HUDEP-2 (cell line): ENCODE measurements at regions not wholly inside any gene's neighbourhood (a gene's known extent, or its start where the extent isn't known, plus 50 kb on each side); places are given as distances from the start of the nearest gene placed in this dataset.
A peak's percentile ranks its signal among the peaks of the same experiment; 100 is the strongest.

Experiments used
- DNase-seq, 76 experiments: peaks; one replicate each; lab custom pipeline; 2025; ENCODE audit not compliant: unreplicated experiment in 76 of 76; lab: John Stamatoyannopoulos, UW

GRCh38 chr7:145928937-145929336 lies 187.7 kb upstream of the CNTNAP2 start:
- DNase-seq = no peak

- DNase-seq = no peak
Measured at GRCh38 chr7:145919712-145920111, 196.9 kb upstream of the CNTNAP2 start.

DNA sequence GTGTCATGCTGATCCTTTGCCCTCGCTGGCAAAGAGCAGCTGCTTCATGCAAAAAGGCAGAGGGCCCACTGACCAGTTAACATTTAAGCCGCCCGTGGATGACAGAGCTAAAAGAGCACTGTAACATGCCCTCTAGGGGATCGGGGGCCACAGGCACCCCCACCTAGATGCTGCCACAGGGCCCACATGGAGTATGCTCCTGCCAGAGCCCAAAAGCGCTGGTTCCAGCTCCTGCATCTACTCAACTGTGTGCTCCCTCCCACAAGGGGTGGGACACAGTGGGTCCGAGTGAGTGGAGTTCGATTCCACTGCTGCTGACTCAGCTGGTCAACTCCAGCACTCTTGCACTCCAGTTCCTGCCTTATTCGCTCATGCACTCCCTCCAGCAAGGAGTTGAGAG lies 199.8 kb upstream of the CNTNAP2 start:
- DNase-seq = no peak

DNA sequence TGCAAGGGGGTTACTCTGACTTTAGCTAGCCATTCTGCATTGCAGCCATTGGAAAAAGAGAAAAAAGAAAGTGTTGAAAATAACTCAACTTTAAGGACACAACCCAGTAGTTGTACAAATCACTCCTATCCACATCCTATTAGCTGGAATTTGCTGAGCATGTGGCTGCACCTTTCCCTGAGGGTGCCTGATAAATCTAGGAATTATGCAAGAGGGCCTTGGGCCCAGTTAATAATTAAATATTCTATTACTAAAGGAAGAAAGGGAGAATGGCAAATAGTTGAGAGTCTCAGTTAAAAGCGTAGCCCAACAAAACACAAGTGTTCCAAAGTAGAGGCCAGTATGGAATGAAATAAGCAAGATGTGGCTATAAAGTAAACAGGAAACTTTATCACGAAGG lies 200.9 kb upstream of the CNTNAP2 start:
- DNase-seq = no peak

GRCh38 chr7:145909991-145910513 lies 206.5 kb upstream of the CNTNAP2 start:
- DNase-seq = no peak

GRCh38 chr7:145903658-145904057 lies 212.9 kb upstream of the CNTNAP2 start:
- no peak for DNase-seq

DNA sequence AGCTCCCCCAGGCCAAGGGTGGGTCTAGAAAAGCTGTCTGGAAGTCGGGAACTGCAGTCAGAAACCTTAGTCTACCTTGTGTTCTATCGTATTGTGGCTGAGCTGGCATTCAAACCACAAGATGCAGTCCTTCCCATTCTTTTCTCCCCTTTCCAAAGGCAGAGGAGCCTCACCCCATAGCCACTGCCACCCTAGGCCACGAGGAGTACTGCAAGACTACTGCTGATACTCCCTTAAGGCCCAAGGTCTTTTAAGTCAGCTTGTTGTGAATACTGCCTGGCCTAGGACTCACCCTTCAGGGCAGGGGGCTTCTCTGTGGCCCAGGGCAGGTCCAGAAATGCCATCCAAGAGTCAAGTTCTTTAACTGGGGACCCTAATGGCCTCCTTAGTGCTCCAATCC lies 214.5 kb upstream of the CNTNAP2 start:
- no peak for DNase-seq

DNA sequence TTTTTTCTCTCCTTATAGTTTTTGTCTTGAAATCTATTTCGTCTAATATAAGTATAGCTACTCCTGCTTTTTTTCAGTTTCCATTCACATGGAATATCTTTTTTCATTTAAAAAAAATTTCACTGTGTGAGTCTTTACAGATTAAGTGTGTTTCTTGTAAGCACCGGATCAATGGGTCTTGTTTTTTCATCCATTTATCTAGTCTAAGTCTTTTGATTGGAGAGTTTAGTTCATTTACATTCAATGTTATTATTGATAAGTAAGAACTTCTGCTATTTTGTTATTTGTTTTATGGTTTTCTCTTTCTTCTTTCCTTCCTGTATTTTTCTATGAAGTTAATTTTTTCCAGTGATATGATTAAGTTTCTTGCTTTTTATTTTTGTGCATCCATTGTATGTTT lies 216.7 kb upstream of the CNTNAP2 start:
- no peak for DNase-seq

DNA sequence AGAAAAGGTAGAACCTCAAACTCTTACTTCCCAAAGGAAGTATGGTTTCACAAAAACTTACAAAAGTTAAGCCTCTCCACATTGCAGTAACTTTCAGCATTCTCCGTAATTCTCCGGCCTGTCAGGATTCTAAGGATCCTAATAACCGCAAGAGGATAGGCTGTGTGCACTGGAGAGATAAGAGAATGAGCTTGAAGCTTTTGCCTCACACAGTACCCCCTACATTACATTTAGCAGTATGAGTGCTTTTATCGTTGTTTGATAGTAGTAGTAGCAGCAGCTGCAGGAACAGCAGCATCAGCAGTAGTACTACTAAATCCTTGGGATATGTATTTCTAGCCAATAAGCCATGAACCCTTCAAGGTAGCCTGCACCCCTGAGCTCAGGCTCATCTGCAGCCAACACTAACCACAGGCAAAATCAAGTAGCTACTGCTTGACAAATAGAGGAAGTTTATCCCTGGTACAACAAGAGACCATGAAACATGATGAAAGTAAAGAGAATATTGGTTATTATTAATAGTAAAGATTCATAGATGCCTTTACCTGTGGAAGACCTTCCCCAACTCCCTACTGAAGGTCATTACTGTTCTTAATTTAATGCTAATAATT lies 222.6 kb upstream of the CNTNAP2 start:
- no peak for DNase-seq

DNA sequence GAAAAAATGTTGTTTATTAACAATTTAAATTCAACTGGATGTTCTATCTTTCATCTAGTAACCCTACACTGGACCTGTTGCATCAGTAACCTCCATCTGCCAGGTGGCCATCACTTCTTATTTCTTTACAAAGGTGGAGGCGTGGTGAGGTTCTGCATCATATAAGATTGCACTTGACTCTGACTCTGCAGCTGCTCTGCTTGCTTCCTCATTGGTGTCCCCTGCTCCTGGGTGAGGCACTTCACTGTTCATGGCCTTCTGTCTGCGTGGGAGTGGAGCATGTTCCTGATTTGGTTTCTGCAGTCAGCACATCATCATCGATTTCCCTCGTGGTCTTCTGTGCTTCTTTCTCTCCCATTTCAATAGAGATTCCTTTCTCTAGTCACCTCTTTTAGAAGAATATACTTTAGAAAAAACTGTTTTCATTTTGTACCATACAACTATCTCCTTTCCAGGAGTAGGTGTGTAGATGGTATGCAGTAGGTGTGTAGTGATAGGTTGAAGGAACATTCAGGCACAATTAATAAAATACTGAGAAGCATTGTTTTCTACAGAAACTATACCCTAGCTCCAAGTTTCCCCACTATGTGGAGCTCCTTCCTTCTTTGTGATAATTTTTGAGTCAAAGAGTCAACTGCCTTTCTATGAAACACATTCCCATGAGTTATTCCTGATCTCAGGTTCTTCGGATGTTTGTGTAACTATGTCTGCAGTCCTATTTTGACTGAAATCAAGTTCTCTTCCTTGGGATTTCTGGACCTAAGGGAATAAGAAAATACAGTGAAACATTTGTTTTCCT lies 231.7 kb upstream of the CNTNAP2 start:
- DNase-seq = no peak

GRCh38 chr7:145876376-145876775 lies 240.2 kb upstream of the CNTNAP2 start:
- no peak for DNase-seq

- no peak for DNase-seq
Measured at GRCh38 chr7:145875267-145875666, 241.3 kb upstream of the CNTNAP2 start.

- DNase-seq = no peak
Measured at GRCh38 chr7:145868935-145869334, 247.7 kb upstream of the CNTNAP2 start.

DNA sequence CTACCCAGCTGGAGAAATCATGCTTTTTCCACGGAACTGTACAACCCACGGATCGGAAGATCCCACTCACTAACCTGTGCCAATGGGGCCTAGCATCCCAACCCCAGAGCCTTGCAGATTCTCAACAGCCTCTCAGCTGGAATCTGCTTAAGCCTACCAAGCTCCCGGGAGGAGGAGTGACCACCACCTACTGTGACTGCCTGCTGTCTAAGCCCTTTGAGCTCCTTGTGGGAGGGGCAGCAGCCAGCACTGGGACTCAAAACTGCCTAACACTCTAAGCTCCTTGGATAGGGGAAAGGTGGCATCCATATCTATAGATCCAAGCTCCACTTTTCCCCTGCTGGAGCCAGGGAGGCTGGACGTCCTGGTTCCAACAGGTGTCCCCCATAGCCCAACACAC lies 254.4 kb upstream of the CNTNAP2 start:
- no peak for DNase-seq

GRCh38 chr7:145860809-145861208 lies 255.8 kb upstream of the CNTNAP2 start:
- no peak for DNase-seq

DNA sequence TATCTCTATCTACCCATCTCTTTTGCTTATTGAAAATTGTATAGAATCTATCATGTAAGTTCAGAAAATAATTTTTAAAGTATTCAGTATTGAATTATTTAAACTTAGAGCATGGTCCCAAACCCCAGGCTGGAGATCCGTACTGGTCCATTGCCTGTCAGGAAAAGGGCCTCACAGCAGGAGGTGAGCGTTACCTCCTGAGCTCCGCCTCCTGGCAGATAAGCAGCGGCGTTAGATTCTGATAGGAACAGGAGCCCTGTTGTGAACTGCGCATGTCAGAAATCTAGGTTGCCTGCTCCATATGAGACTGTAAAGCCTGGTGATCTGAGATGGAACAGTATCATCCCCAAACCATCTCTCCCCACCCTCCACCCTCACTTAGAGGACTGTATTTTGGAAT lies 266.0 kb upstream of the CNTNAP2 start:
- DNase-seq = no peak

- DNase-seq = peak in 3 of 76 experiments; percentile 0 to 6 (median 4)
Measured at GRCh38 chr7:145848691-145849090, 267.9 kb upstream of the CNTNAP2 start.

DNA sequence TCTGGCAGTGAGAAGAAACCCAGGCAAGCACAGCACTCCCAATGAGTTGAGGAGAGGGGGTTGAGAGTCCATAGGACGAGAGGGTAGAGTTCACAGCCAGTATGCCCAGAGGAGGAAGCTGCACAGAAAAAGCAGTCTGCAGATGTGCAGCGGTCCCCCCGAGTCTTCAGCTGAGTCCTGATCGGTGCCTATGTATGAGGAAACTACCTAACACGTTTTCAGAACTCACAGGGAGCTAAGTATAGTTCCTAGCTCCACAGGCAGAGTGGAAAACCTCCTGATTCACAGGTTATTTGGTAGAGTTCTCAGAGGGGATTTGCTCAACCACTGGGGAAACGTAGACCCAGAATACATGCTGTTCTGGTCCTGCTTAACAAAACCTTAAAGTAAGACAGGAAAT lies 271.3 kb upstream of the CNTNAP2 start:
- DNase-seq = no peak

DNA sequence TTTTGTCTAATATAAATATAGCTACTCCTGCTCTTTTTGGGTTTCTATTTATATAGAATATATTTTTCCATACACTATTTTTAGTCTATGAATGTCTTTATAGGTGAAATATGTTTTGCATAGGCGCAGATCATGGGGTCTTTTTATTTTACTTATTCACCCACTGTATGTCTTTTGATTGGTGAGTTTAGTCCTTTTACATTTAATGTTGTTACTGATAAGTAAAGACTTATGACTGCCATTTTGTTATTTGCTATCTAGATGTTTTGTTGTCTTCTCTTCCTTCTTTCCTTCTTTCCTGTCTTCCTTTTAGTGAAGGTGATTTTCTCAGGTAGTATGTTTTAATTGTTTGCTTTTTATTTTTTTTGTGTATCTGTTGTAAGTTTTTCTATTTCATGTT lies 276.8 kb upstream of the CNTNAP2 start:
- DNase-seq = no peak

GRCh38 chr7:145831616-145832206 lies 284.9 kb upstream of the CNTNAP2 start:
- no peak for DNase-seq

GRCh38 chr7:145817687-145818086 lies 298.9 kb upstream of the CNTNAP2 start:
- DNase-seq = no peak

DNA sequence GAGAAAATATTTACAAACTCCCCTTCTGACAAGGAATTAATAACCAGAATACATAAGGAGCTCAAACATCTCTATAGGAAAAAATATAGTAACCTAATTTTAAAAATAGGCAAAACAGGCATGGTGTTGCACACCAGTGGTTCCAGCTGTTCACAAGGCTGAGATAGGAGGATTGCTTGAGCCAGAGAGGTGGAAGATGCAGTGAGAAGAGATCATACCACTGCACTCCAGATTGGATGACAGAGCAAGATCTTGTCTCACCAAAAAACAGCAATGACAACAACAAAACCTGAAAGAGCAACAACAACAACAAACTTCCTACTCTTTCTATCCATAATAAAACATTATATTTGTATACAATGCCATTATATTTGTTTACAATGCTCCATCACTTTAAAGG lies 304.4 kb upstream of the CNTNAP2 start:
- no peak for DNase-seq
